Stomach (tissue), 4 donors: ENCODE measurements at regions not wholly inside any gene's neighbourhood (a gene's known extent, or its start where the extent isn't known, plus 50 kb on each side); places are given as distances from the start of the nearest gene placed in this dataset.

Experiments
- EP300 ChIP-seq: sonication (generic); formaldehyde crosslinking; IDR thresholded peaks from one replicate; pipeline ENCODE4 v1.6.1; 2017; ENCODE audit warnings: antibody characterized with exemption
- POLR2A ChIP-seq, 4 donors: fragments of 450-650 bp; IDR thresholded peaks; one replicate each; pipeline ENCODE4 v1.6.1; 2016; ENCODE audit warnings: antibody characterized with exemption in 4 of 4, control low read depth in 2 of 4, mild to moderate bottlenecking in 1 of 4, moderate library complexity in 1 of 4
- TF ChIP-seq, protein P1 (sequence below), 7 experiments: fragments of 450-650 bp in 4 of 7; fragments of 200-600 bp in 3 of 7; sonication (generic) in 3 of 7; IDR thresholded peaks; one replicate each; pipeline ENCODE4 v1.5.1; 2016 to 2019; ENCODE audit warnings: antibody characterized with exemption in 7 of 7, control low read depth in 2 of 7, mild to moderate bottlenecking in 1 of 7

- TF ChIP-seq, protein P1, sequence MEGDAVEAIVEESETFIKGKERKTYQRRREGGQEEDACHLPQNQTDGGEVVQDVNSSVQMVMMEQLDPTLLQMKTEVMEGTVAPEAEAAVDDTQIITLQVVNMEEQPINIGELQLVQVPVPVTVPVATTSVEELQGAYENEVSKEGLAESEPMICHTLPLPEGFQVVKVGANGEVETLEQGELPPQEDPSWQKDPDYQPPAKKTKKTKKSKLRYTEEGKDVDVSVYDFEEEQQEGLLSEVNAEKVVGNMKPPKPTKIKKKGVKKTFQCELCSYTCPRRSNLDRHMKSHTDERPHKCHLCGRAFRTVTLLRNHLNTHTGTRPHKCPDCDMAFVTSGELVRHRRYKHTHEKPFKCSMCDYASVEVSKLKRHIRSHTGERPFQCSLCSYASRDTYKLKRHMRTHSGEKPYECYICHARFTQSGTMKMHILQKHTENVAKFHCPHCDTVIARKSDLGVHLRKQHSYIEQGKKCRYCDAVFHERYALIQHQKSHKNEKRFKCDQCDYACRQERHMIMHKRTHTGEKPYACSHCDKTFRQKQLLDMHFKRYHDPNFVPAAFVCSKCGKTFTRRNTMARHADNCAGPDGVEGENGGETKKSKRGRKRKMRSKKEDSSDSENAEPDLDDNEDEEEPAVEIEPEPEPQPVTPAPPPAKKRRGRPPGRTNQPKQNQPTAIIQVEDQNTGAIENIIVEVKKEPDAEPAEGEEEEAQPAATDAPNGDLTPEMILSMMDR (IDR thresholded peaks at IDR 0.05), result no peak
- TF ChIP-seq POLR2A (IDR thresholded peaks at IDR 0.05) (no peak), EP300 (no peak)
Measured at GRCh38 chr5:163861670-163862069, 356.3 kb downstream of the MAT2B start.
